HEK293T (cell line): ENCODE measurements at regions not wholly inside any gene's neighbourhood (a gene's known extent, or its start where the extent isn't known, plus 50 kb on each side); places are given as distances from the start of the nearest gene placed in this dataset.
"Not testable (repeated sequence)": the region's sequence is repeated elsewhere in the genome, so short reads cannot be mapped to it uniquely, and the experiment has no call there.

Source experiments
- ARNT ChIP-seq: fragments of 450-650 bp; IDR thresholded peaks from 2 replicates; pipeline ENCODE4 v1.6.1; 2017; ENCODE audit warnings: mild to moderate bottlenecking
- BHLHE40 ChIP-seq: fragments of 450-650 bp; IDR thresholded peaks from 2 replicates; pipeline ENCODE4 v1.6.1; 2016; ENCODE audit warnings: mild to moderate bottlenecking, moderate library complexity, borderline replicate concordance
- CTBP1 ChIP-seq: fragments of 450-650 bp; IDR thresholded peaks from 2 replicates; pipeline ENCODE4 v1.6.1; 2016; ENCODE audit warnings: borderline replicate concordance
- ELF4 ChIP-seq: fragments of 450-650 bp; IDR thresholded peaks from 2 replicates; pipeline ENCODE4 v1.6.1; 2017; ENCODE audit warnings: antibody characterized with exemption
- FOXA1 ChIP-seq: fragments of 450-650 bp; IDR thresholded peaks from 2 replicates; pipeline ENCODE4 v1.6.1; 2016; ENCODE audit warnings: mild to moderate bottlenecking
- FOXK2 ChIP-seq: fragments of 450-650 bp; IDR thresholded peaks from 2 replicates; pipeline ENCODE4 v1.6.1; 2016; ENCODE audit warnings: mild to moderate bottlenecking
- L3MBTL2 ChIP-seq: fragments of 450-650 bp; conservative IDR thresholded peaks from 2 replicates; pipeline ENCODE4 v1.6.1; 2016; ENCODE audit warnings: mild to moderate bottlenecking
- NFRKB ChIP-seq: fragments of 450-650 bp; IDR thresholded peaks from 2 replicates; pipeline ENCODE4 v1.6.1; 2016; ENCODE audit warnings: mild to moderate bottlenecking, moderate library complexity
- SP1 ChIP-seq: fragments of 450-650 bp; IDR thresholded peaks from 2 replicates; pipeline ENCODE4 v1.6.1; 2017
- SUZ12 ChIP-seq: fragments of 450-650 bp; IDR thresholded peaks from 2 replicates; pipeline ENCODE4 v1.6.1; 2016; ENCODE audit warnings: mild to moderate bottlenecking
- TARDBP ChIP-seq: fragments of 450-650 bp; IDR thresholded peaks from 2 replicates; pipeline ENCODE4 v1.6.1; 2016

- not testable (repeated sequence) for TF ChIP-seq SUZ12, ARNT, TARDBP, L3MBTL2, SP1, BHLHE40, ELF4, NFRKB, CTBP1, FOXK2, FOXA1
Measured at GRCh38 chr14:106774889-106775480, 1248.6 kb downstream of the TMEM121 start.
